NCI-H1436 treated with DMSO at 0.1 percent for 48 hours (cell line): ENCODE measurements at regions not wholly inside any gene's neighbourhood (a gene's known extent, or its start where the extent isn't known, plus 50 kb on each side); places are given as distances from the start of the nearest gene placed in this dataset.
"Not testable (repeated sequence)": the region's sequence is repeated elsewhere in the genome, so short reads cannot be mapped to it uniquely, and the experiment has no call there.

Source experiments
- DNase-seq: peaks from one replicate; lab custom pipeline; 2025; lab: John Stamatoyannopoulos, UW

DNA sequence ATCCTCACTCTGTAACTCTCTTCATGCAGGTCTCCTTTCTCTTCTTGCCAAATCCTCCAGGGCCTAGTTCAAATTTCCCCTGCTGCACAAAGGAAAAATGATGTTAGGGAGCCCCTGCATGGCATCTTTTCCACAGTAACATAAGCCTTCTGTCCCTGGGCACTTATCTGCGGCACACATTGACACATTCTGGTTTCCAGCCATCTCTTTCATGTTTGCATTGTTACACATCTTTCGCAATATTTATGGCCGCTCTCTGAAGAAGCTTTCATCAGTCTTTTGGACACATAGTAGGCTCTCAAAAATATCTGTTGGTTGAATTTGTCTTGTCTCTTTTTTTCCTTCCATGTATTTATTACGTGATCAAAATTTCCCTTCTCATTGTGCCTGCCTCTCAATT lies 1806.1 kb upstream of the PIK3C3 start:
- no peak for DNase-seq

DNA sequence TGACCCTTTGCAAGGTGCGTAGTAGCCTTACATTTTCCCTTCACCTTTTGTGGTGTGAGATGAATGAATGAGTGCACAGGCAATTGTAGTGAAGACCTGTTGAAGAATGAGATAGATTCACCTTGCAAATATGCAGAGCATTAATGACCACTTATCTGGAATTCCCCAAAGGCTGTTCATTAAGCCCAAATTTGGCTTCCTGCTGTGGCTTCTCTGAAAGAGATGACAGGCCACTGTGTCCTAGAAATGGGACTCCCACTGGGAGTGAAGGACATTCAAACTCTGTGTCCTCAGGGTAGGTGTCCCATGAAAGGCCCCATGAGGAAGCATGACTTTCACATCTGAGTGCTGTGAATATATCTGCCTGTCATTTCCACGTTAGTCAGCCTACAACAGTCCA lies 1821.8 kb upstream of the PIK3C3 start:
- no peak for DNase-seq

DNA sequence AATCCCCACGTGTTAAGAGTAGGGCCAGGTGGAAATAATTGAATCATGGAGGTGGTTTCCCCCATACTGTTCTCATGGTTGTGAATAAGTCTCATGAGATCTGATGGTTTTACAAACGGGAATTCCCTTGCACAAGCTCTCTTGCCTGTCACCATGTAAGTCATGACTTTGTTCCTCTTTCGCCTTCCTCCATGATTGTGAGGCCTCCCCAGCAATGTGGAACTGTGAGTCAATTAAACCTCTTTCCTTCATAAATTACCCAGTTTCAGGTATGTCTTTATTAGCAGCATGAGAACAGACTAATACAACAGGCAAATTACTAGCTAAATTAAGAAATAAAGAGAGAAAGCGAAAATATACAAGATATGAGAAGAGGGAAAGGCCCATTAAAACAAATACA lies 1822.6 kb upstream of the PIK3C3 start:
- DNase-seq: not testable (repeated sequence)

GRCh38 chr18:40124107-40124506 lies 1830.9 kb upstream of the PIK3C3 start:
- no peak for DNase-seq

- no peak for DNase-seq
Measured at GRCh38 chr18:40120796-40121391, 1834.1 kb upstream of the PIK3C3 start.

DNA sequence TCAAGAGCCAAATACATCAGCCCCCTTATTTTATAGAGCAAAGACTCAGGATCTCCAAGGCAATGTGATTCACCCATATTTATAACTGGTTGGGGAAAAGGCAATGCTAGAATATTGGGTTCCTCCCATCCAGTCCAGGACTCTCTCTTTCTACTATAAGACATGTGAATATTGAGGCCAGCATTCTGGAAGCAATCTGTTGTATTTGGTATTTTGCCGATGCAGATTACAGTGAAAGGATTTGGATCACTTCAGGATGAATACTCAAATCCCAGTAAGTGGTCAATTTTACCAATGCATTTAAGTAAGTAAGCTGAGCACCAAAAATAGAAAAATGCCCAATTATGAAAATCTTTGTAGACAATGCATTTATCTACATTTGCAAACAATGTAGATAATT lies 1834.7 kb upstream of the PIK3C3 start:
- no peak for DNase-seq

GRCh38 chr18:40119581-40119980 lies 1835.5 kb upstream of the PIK3C3 start:
- not testable (repeated sequence) for DNase-seq

DNA sequence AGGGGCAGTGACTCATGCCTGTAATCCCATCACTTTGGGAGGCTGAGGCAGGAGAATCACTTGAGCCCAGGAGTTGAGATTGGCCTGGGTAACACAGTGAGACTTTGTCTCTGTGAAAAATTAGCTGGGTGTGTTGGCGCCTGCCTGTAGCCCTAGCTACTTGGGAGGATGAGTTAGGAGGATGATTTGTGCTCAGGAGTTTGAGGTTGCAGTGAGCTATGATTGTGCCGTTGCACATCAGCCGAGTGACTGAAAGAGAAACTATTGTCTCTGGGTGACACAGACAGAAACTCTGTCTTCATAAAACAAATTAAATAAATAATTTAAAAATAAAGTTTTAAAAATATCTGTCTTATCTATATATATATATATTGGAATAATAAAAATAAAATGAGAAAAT lies 1844.6 kb upstream of the PIK3C3 start:
- no peak for DNase-seq

DNA sequence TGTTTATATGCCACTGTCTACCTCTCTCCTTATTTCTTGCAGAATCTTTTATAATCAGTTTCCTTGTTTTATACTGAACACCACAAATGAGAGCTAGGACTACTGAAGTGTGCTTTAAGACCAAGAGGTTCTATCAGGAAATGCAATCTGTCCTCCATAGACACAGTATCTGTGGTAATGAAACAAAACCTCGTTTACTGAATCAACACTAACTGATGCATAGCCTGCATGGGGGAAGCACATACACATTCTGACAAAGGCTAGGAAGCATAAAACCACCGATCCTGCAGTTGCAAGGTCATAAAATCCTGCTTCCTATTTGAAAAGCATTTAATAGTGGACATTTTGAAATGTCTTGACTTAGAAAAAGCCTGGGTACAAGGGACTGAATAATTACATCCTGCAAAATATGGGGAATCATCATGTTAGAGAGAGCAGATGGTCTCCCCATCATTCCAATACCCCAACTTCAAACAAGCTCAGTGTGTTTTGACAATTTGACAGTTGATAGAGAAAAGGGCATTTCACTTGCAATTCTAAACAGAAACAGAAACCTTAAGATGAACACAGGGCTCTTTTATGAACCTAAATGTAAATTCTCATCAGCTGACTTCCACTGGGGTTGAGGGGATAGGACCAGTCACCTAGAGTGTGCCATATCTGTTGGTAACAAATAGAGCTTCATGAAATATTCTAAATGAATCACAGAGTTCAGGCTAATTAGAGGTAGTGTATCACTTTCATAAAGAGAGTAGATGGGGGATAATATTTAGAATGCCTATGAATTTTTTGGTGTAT lies 1845.6 kb upstream of the PIK3C3 start:
- DNase-seq: no peak

DNA sequence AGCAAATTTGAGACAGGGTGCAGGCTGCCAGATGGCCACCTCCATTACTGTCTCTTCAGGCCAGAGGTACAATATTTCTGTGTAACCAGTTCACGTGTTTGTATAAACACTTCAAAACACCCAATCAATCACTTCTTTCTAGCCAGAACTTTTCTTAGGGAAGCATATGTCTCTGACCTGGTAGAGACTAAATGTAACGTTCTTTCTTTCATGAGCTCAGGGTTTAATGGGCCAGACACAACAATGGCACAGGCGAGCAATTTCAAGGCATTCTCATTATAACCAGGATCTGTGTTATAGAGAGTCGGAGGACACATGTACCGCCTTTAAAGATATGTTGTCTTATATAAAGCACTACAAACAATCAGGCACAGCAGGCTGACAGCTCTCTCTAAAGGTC lies 1846.4 kb upstream of the PIK3C3 start:
- no peak for DNase-seq

GRCh38 chr18:40102903-40103302 lies 1852.1 kb upstream of the PIK3C3 start:
- DNase-seq: no peak

GRCh38 chr18:40099641-40100040 lies 1855.4 kb upstream of the PIK3C3 start:
- no peak for DNase-seq

DNA sequence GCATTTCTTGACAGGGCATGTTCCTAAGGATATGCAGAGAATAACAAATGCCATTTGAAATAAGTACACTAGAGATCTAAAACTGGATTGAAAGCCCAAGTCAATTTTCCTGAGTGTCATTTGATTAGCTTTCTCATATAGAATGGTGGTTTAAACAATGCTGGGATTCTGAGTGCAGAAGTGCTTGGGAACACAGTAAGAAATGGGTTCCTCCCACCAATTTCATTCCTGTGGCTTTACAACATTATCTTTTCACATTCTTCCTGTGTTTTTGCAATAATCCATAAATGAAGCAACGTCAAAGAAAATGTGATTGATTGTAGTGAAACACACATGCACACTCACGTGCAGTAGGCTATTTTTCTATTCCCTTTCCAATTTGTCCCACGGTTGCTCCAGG lies 1858.4 kb upstream of the PIK3C3 start:
- DNase-seq: no peak

GRCh38 chr18:40094441-40094840 lies 1860.6 kb upstream of the PIK3C3 start:
- DNase-seq: no peak

DNA sequence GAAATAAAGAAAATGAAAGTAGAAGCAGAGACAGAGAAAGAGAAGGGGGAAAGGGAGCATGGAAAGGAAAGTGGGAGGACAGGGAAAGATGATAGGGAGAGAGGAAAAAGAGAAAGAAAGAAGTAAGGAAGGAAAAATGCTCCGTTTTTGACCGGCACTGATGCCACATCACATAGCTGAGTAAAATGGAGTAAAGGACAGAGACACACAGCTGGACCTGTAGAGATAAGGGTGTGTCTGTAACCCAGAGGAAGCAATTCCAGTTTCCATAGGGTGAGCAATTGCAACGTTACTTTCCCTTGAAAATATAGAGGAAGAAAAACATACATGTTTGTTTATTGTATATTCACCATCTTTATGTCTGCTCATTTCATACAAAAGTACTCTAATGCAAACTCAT lies 1866.9 kb upstream of the PIK3C3 start:
- no peak for DNase-seq

GRCh38 chr18:40079786-40080185 lies 1875.2 kb upstream of the PIK3C3 start:
- DNase-seq: no peak

DNA sequence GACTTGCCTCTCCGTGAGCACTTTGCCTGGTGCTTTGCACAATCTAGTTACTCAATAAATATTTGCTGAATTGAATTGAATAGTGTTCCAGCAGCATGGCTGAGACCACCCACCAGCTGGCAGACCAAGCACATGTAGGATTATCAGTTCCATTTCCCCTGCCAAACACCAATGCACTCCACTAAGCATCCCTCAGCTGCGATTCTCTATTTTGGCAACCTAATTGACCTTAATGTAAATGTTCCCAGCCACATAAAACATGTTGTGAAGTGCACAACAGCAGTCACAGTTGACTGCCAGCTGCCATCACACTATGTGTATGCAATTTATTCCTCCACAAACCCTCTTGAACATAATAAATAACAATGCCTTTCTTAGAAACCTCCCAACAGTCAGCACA lies 1879.4 kb upstream of the PIK3C3 start:
- DNase-seq: no peak

- no peak for DNase-seq
Measured at GRCh38 chr18:40072761-40073160, 1882.3 kb upstream of the PIK3C3 start.

DNA sequence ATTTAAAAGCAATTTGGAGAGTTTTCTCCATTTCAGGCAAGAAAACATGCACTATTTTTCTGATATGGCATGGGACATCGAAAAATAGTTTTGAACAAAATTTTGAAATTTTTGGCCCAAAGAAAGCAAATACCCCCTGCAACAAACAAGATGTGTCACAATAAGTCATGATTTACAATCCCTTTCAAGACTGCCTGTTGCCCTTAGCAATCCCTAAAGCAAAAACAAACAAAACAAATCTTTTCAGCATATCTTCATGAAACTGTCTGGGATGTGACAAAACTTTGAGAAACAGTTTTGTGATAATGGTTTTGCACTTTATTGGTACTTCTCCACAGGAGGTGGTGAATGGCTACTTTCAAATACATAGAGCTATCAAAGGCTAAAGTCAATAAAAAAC lies 1888.7 kb upstream of the PIK3C3 start:
- DNase-seq: no peak

DNA sequence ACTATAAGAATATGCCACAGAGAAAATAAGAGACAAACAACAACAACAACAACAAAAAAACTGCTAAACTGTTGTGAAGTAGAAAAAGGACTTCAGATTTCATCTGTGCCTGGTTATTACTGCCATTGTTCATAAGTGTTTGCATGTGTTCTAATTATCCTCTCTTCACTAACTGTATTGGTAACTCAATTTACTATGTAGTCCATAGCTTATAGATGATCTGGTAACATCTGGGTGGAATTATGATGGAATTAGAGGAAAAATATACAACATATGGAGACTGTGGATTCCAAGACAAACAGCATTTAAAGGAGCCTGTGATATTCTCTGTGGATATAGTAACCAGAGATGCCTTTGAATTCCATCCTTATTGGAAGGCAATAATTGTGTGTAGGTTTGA lies 1891.5 kb upstream of the PIK3C3 start:
- DNase-seq: no peak

DNA sequence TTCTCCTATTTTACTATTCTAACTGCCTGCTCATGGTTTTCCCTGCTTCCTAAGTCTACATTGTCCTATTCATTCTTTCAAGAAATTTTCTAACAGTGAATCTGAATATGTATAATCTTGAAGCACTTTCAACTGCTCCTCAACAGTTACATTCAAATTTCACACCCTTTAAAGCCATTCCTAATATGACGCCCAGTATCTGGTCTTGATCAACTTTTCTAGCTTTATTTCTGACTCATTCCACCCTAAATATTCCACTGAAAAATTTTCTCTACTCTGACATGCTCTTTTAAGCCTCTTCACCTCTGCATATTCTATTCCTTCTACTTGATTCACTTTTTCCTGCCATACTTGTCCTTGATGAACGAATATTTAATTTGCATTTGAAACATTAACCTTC lies 1893.9 kb upstream of the PIK3C3 start:
- DNase-seq: no peak

- DNase-seq: no peak
Measured at GRCh38 chr18:40060562-40060961, 1894.5 kb upstream of the PIK3C3 start.

- no peak for DNase-seq
Measured at GRCh38 chr18:40058811-40059570, 1896.0 kb upstream of the PIK3C3 start.
